OCI-LY1 (cell line): ENCODE measurements at regions not wholly inside any gene's neighbourhood (a gene's known extent, or its start where the extent isn't known, plus 50 kb on each side); places are given as distances from the start of the nearest gene placed in this dataset.

Source experiments
- H2AFZ ChIP-seq: fragments of 200-600 bp; sonication (generic), shearing (Covaris generic); 2 replicates; pipeline ENCODE4 v1.6.0; 2014; ENCODE audit warnings: antibody characterized with exemption, mild to moderate bottlenecking, low read length
- H3F3A ChIP-seq: fragments of 200-600 bp; sonication (generic), shearing (Covaris generic); 2 replicates; pipeline ENCODE4 v1.6.0; 2014; ENCODE audit warnings: mild to moderate bottlenecking, antibody characterized with exemption, low read length, moderate library complexity; ENCODE audit not compliant: insufficient read depth
- H3K27ac ChIP-seq: fragments of 200-600 bp; sonication (generic); 2 replicates; pipeline ENCODE4 v1.5.1; 2014; ENCODE audit warnings: low read length, mixed run types, mild to moderate bottlenecking, low read depth; ENCODE audit not compliant: poor library complexity, severe bottlenecking
- H3K27me3 ChIP-seq: fragments of 200-600 bp; sonication (generic); 2 replicates; pipeline ENCODE4 v1.6.0; 2014; ENCODE audit warnings: antibody characterized with exemption, mild to moderate bottlenecking, low read length, moderate library complexity; ENCODE audit not compliant: insufficient read depth
- H3K36me3 ChIP-seq: fragments of 200-600 bp; sonication (generic); 2 replicates; pipeline ENCODE4 v1.6.1; 2014; ENCODE audit warnings: mild to moderate bottlenecking, antibody characterized with exemption, low read length, moderate library complexity, mixed read lengths; ENCODE audit not compliant: insufficient read depth
- H3K4me1 ChIP-seq: fragments of 200-600 bp; sonication (generic); 2 replicates; pipeline ENCODE4 v1.5.1; 2014; ENCODE audit warnings: mild to moderate bottlenecking, low read length, moderate library complexity; ENCODE audit not compliant: insufficient read depth, severe bottlenecking
- H3K4me2 ChIP-seq: fragments of 200-600 bp; sonication (generic), shearing (Covaris generic); 2 replicates; pipeline ENCODE4 v1.6.1; 2014; ENCODE audit warnings: low read length
- H3K4me3 ChIP-seq: fragments of 200-600 bp; sonication (generic); 2 replicates; pipeline ENCODE4 v1.5.1; 2014; ENCODE audit warnings: low read length, low read depth, mild to moderate bottlenecking, mixed read lengths; ENCODE audit not compliant: poor library complexity, severe bottlenecking
- H3K79me2 ChIP-seq: fragments of 200-600 bp; shearing (Covaris generic); 2 replicates; pipeline ENCODE4 v1.6.1; 2016; ENCODE audit warnings: mixed run types, low read length, mixed read lengths; ENCODE audit not compliant: insufficient read depth
- H3K9ac ChIP-seq: fragments of 200-600 bp; sonication (generic), shearing (Covaris generic); 2 replicates; pipeline ENCODE4 v1.6.1; 2014; ENCODE audit warnings: mild to moderate bottlenecking, low read length, mixed read lengths
- H3K9me2 ChIP-seq: fragments of 200-600 bp; sonication (generic), shearing (Covaris generic); 2 replicates; pipeline ENCODE4 v1.6.1; 2014; ENCODE audit warnings: low read depth, mild to moderate bottlenecking, low read length, mixed read lengths
- H3K9me3 ChIP-seq: fragments of 200-600 bp; shearing (Covaris generic); 2 replicates; pipeline ENCODE4 v1.6.1; 2014; ENCODE audit warnings: low read length, mixed read lengths
- H4K20me1 ChIP-seq: fragments of 200-600 bp; sonication (generic), shearing (Covaris generic); 2 replicates; pipeline ENCODE4 v1.6.0; 2016; ENCODE audit warnings: mild to moderate bottlenecking, low read length; ENCODE audit not compliant: insufficient read depth
- CTCF ChIP-seq: fragments of 200-600 bp; sonication (generic), shearing (Covaris generic); IDR thresholded peaks from 2 replicates; pipeline ENCODE4 v1.5.1; 2017; ENCODE audit warnings: mild to moderate bottlenecking, antibody characterized with exemption, low read length, moderate library complexity, mixed read lengths
- EZH2 ChIP-seq: fragments of 200-600 bp; sonication (generic), shearing (Covaris generic); IDR thresholded peaks from 2 replicates; pipeline ENCODE4 v1.8.0; 2017; ENCODE audit warnings: borderline replicate concordance, mixed run types, mild to moderate bottlenecking, antibody characterized with exemption, low read length, moderate library complexity, mixed read lengths

GRCh38 chr10:3958472-3958996, 173.5 kb upstream of the KLF6 start:
- Histone ChIP-seq H3K4me1 (no peaks in the 10 kb centered on the region), H3K79me2 (no peaks in the 10 kb centered on the region), H3K4me2 (no peak overlapping the region), H3K27ac (no peak overlapping the region), H4K20me1 (no peaks in the 10 kb centered on the region), H3K36me3 (no peaks in the 10 kb centered on the region), H2AFZ (no peak overlapping the region), H3K9me3 (no peaks in the 10 kb centered on the region), H3K27me3 (no peaks in the 10 kb centered on the region), H3F3A (no peaks in the 10 kb centered on the region), H3K4me3 (no peak overlapping the region), H3K9me2 (no peaks in the 10 kb centered on the region), H3K9ac (no peak overlapping the region)
- TF ChIP-seq CTCF = no peak
- TF ChIP-seq EZH2 = no peak

- Histone ChIP-seq H3F3A (no peaks in the 10 kb centered on the region), H3K9ac (no peak overlapping the region), H2AFZ (no peak overlapping the region), H3K36me3 (no peaks in the 10 kb centered on the region), H3K4me3 (no peak overlapping the region), H3K4me2 (no peak overlapping the region), H3K9me2 (no peaks in the 10 kb centered on the region), H3K27ac (no peak overlapping the region), H3K79me2 (no peaks in the 10 kb centered on the region), H3K9me3 (no peaks in the 10 kb centered on the region), H4K20me1 (no peaks in the 10 kb centered on the region), H3K4me1 (no peaks in the 10 kb centered on the region), H3K27me3 (no peaks in the 10 kb centered on the region)
- TF ChIP-seq EZH2 = no peak
- no peak for TF ChIP-seq CTCF
Observed at GRCh38 chr10:3955955-3956617, 171.1 kb upstream of the KLF6 start.

- Histone ChIP-seq H3K27ac (no peak overlapping the region), H2AFZ (no peak overlapping the region), H3K27me3 (no peaks in the 10 kb centered on the region), H3K36me3 (no peaks in the 10 kb centered on the region), H3K4me2 (no peak overlapping the region), H3F3A (no peaks in the 10 kb centered on the region), H3K9ac (no peak overlapping the region), H3K9me2 (no peaks in the 10 kb centered on the region), H3K79me2 (no peaks in the 10 kb centered on the region), H3K4me3 (no peak overlapping the region), H4K20me1 (no peaks in the 10 kb centered on the region), H3K9me3 (no peaks in the 10 kb centered on the region), H3K4me1 (no peaks in the 10 kb centered on the region)
- no peak for TF ChIP-seq CTCF
- no peak for TF ChIP-seq EZH2
Observed at GRCh38 chr10:3955493-3955892, 170.5 kb upstream of the KLF6 start.
